NCI-H146 (cell line): ENCODE measurements at regions not wholly inside any gene's neighbourhood (a gene's known extent, or its start where the extent isn't known, plus 50 kb on each side); places are given as distances from the start of the nearest gene placed in this dataset.

Source experiments
- DNase-seq: peaks from one replicate; lab custom pipeline; 2025; lab: John Stamatoyannopoulos, UW

DNA sequence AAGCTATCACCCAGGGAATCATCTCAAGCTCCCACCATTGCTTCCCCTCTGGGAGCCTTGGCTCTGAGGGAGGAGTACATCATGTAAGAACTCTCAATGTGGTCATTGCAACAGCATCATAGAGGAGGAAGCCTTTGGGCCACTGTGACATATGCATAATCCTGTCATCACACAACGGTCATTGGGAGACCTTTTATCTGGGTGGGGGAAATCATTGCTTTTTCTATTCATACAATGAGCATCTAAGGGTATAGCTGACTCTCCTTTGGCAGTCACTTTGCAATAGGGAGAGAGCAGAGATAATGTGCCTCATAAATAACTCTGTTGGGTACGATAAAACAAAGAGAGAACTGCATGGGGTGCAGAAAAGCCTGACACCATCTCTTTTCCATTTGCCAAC is 155.2 kb upstream of the KCNIP4 start:
- no peak for DNase-seq

DNA sequence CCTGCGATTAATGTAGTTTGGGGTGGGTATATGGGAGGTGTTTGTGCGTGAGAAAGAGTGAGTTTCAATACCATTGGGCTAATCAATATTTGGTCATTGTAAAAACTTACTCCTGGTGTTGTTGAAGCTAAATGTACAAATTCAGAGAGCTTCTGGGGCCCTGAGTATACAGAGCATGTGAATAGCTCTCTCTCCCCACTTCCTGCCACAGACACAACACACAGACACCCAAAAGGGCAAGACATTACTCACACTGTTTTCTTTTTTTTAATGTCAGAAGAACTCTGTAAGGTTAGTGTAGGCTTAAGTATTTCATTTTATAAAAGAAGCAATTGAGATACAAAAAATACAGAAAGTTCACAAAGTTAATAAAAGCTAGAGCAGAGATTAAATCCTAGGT is 151.3 kb upstream of the KCNIP4 start:
- DNase-seq: no peak

DNA sequence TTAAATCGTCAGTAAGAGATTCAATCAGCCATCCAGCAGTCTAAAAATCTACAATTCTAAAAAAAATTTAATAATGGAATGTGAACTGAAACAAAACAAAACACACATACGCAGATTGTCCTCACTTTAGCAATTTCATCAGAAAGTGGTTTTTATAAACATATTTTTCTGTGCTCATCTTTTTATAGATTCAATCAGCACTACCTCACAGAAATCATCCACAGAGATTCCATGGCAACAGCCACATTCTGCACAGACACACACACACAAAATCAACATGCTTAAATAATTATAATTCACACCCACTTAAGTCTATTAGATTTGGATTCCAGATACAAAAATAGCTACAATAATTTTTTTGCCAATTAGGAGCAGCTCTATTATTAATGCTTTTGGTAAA is 149.0 kb upstream of the KCNIP4 start:
- DNase-seq: no peak

DNA sequence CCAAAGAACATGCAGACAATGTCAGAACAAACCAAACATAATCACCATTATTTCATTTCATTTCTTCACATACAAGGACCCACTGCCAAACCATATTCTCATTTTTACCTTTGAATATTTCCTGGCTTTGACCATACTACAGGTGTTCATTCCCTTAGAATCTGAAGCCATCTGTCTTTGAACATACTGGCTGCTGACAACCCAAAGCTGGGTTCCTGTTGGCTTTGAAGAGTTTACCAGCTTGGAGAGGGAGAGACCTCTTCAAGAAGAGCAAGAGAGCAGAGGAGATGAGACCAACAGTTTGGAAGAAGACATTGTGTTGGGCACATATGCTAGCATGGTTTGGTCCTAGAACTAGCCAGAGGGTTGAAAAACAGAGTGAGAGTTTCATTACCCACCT is 145.6 kb upstream of the KCNIP4 start:
- no peak for DNase-seq

DNA sequence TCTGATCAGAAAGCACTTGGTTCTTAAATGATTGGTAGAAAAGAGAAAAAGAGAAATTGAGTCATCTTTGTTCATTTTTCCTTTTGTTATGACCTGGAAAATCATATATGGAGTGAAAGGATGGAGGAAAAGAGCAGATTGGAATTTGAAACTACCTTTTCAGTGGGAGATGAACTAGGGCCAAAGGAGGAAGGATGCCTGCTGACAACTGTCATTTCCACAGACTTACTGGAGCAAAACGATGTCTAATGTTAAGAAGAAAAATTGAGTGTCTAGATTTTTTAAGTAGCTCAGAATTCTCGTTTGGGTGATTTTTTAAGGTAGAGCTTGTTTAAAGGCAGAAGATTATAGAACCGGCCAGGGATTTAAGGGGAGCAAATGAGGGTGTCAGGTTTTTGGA is 144.6 kb upstream of the KCNIP4 start:
- DNase-seq: no peak

DNA sequence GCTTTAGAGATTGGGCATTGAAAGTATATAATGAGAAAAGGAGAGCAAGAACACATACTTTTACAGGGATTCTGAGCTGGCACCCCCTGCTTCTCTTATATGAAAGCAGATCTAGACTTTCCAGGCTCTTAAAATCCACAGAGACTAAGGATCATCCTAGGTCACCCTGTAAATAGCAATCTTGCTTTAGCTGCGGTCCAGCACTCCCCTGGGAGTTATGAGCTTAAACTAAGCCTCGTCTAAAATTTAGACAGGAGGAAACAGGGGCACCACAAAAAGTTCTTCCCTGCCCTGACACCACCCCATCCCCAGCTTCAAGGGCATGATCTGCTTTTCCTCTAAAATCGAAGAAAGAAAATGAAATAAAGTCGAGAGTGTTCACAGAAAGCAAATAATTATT is 143.3 kb upstream of the KCNIP4 start:
- no peak for DNase-seq

DNA sequence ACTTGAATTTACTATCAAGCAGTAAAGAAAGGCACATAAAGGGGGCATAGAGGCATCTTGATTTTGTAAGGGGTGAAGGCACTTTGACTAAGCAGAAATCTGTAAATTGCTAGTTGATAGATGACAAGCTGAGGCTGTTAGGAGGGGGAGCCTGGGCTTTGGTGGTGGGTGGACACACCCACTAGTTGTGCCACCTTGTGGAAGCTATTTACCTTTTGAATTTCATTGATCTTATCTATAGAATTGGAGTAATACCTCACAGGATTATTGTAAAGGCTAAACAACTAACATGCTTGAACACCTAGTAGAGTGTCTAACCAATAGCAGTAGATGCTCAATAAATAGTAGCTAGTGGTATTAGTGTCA is 142.8 kb upstream of the KCNIP4 start:
- DNase-seq: no peak

DNA sequence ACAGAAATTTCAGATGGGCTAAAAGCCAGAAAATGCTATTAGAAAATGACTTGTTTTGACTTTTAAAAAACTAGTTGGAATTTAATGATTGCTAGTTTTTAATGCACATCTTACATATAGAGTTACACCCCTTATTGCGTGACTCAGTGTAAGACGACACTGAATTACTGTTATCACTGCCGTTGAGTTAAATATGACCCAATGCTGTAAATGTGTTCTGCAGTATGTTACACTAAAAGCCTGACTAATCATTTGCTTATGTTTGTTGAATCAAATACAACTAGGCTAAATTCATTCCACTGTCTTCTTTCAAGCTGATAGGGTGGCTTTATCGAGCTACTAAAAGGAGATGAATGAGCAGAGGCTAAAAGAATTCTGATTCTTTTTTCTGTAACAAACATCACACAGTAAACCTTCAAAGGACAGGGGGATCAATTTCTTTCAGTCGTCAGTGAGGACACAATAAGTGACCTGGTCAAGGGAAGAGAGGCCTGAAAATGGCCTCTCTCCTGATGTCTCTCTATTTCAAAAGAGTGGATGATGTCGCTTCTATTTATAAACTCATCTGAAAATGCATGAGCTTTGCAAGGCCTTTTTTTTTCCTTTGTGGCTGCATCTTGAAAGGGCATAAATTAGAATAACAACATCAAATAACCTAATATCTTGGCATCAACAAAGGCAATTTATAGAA is 142.2 kb upstream of the KCNIP4 start:
- DNase-seq: no peak

DNA sequence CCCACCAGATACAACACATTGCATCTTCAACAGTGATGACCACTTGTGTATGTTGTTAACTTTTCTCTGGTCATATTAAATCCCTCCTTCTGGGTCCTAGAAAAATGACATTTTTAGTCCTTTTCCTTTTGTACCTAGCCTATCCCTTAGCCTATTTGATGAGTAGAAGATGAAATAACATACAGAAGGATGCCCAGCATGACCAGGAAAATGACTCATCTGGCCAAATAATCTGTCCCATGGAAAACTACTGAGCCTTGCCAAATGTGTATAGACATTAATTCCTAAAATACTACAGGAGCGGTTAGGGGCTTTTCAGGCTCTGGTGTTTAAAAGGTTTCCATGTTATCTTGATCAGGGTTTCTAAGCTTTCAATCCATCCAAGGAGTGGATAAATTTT is 129.0 kb upstream of the KCNIP4 start:
- DNase-seq: no peak

DNA sequence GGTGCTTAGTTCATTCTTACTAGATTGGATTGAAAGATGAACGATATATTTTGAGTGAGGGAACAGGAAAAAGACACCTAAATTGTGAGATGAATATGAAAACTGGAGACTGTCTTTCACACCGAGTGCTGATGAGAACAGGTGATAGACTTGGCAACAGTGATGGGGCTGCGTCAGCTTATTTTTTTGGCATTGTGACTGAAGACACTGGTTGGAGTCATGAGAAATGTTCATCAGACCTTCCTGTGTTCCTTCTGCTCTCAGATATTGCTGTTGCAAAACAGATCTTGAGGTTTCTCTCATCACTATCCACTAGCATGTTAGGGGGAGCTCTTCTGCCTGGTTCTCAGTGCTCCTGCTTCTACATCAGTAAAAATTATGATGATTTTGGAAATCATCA is 124.2 kb upstream of the KCNIP4 start:
- no peak for DNase-seq

DNA sequence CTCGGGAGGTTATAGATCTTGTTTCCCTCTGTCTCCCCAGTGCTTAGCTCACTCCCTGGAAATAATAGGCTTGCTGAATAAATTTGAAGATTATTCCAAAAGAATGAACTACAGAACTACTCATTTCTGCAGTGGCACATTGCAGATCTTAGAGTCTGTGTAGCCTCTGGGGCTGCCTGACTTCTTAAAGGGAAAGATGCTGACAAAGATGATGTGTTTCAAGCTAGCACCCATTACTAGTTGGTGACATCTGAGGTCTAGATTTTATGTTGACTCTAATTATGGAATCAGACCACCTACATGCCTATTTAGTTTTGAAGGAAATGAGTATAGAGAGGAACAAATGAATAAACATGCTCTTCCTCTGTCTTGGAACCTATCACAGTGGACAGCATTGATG is 123.7 kb upstream of the KCNIP4 start:
- no peak for DNase-seq

DNA sequence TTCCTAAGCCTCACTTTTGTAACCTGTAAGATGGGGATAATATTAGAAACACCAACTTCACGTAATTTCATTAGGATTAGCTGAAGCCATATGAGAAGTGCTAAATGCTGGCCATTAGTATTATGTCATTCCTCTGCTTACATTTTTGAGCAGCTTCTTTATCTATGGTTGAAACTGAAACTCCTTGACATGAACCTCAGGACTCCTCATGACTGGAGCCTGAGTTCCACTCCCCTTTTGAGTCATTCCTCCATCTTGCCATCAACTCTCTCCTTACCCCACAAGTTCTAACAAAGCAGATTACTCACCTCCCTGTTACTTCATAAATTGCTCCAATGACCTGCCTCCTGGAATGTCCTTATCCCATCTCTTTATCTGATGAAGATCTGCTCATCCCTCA is 123.2 kb upstream of the KCNIP4 start:
- no peak for DNase-seq

DNA sequence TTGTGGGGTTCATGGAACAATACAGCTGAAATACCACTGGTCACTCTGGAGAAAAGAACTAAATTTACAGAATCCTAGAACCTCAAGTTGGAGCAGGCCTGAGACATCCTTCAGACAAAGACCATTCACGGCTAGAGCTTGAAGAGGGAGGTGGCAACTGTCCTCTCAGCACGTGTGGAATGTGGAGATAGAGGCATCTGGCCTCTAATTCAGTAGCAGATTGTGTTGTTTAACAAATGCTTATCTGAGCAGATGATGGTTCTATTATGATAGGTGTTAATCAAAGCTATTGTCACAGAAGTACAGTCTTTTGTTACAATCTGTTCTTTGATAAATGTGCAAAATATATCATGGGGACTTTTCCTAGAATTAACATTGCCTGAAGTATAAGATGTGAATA is 121.7 kb upstream of the KCNIP4 start:
- no peak for DNase-seq

DNA sequence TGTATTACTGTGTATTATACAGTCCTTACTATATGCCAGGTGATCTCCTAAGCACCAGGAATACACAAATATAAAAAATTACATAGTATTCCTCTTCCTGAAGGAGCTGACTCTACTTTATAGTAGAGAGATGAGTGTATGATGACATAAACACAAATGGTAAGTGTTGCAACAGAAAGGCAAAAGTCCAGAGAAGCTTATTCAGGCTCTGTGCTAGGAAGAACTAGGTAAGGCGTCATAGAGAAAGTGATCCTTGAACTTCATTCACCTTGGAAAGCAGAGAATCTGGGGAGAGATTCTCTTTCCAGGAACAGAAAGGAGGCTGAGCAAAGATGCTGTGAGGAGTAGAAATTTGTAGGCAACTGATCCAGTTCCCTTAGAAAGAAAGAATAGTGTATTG is 115.0 kb upstream of the KCNIP4 start:
- DNase-seq: no peak

DNA sequence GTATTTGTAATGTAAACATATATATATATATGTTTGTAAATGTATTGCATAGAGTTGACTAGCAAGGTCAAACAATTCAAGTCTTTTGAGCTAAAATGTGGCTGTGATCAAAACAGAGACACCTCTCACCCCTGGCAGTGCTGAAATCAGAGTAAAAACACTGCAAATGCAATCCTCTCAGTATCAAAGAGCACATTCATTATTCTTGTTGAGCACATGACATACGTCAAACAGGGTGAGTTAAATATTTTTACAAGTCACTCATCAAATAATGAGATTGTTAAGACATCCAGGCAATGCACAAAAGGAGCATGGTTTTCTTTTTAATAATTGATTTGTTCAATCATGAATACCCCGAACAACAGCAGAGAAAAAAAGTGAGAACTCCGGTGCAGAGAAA is 114.1 kb upstream of the KCNIP4 start:
- DNase-seq: no peak

DNA sequence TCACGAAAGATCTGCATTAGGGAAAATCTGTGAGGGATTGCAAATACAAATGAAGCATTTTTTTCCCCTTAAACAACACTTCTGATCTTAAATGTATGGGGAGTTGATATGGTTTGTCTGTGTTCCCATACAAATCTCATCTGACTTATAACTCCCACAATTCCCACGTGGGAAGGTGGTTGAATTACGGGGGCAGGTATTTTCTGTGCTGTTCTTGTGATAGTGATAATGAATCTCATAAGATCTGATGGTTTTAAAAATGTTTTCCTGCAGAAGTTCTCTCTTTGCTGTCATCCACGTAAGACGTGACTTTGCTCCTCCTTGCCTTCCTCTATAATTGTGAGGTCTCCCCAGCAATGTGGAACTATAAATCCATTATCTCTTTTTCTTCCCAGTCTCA is 107.4 kb upstream of the KCNIP4 start:
- no peak for DNase-seq

DNA sequence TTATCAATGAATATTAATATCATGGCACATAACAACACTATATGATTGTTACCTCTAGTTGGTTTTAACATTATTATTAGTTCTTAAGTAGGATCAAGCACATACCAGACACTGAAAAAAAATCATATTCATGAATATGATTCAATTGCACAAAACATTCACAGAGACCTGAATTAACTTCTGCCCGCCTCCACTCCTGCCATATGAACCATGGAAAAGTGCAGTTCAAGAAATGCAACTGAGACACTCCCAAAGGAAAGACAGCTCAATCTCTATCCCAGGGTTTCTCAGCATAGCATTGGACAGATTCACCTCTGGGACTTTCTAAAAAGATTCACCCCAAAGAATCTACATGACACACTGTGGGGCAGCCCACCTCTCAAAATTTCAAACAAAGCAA is 103.5 kb upstream of the KCNIP4 start:
- no peak for DNase-seq

DNA sequence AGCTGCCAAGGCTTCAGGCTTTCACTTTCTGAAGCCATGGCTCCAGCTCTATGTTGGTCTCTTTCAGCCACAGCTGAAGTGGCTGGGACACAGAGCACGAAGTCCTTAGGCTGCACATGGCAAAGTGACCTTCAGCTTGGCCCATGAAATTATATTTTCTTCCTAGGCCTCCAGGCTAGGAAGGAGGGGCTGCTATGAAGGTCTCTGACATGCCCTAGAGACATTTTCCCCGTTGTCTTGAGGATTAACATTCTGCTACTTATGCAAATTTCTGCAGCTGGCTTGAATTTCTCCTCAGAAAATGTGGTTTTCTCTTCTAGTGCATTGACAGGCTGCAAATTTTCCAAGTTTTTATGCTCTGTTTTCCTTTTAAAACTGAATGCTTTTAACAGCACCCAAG is 99.8 kb upstream of the KCNIP4 start:
- no peak for DNase-seq

DNA sequence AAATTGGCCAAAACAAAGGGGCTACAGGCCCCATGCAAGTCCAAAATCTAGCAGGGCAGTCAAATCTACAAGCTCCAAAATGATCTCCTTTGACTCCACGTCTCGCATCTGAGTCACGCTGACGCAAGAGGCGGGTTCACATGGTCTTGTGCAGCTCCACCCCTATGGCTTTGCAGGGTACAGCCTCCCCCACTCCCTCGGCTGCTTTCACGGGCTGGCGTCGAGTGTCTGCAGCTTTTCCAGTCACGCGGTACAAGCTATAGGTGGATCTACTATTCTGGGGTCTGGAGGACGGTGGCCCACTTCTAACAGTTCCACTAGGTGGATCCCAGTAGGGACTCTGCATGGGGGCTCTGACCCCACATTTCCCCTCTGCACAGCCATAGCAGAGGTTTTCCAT is 99.2 kb upstream of the KCNIP4 start:
- DNase-seq: no peak

DNA sequence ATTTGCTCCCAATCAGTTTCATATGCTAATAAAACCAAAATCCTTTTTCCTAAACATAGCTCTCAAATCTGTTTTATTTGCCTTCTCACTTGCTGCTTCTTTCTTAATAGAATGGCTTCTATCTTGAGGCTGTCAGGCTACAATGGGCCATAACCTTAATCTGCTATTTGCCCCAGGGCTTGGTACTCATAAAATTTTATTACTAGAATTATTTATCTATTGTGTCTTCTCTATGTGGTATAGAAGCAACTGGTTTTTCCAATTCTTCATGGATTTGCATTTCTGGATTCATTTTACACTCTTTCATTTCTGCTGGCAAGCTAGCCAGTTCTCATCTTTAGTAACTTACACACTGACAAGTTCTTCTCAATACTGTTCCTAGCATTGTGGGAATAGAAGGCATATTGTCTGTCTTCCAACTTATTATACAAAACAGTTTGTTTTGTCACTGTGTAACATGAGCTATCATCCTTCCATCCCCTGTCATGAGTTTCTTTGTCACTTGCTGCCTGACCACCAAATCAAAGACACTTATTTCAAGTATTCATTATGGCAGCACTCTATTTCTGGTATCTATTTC is 96.6 kb upstream of the KCNIP4 start:
- no peak for DNase-seq

DNA sequence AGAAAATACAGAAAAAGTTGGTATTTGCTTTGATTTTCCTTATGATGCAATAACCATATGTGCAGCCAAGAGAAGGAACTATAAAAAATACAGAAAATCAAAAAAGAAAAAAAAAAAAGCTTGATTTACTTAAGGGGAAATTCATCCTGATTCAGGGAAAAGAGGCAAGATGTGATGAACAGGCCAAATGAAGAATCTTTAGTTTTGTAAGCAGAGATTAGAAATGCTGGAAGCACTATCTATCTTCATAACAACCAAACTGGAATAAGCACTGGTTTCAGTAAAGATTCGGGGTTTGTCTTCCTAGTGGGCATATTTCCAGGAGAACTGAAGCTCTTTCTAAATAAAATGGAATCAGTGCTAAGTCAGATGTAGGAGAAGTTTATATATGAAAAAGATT is 82.9 kb upstream of the KCNIP4 start:
- DNase-seq: no peak

DNA sequence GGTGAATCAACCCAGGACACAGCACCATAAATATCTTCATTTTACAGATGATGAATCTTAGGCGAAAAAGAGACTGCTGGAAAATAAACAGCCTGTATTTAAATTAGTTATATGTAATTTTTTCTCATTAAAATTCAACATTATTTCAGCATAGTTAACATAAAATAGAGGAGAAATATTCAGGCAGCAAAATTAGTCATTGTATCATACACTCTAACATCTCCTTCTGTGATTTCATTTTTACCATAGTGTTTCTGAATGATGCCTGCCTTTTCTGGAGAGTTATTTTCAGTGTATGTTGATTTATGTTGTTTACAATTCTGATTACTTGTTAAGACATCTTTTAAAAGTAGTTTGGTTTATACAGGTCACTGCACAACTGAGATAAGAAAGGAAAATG is 82.3 kb upstream of the KCNIP4 start:
- no peak for DNase-seq

DNA sequence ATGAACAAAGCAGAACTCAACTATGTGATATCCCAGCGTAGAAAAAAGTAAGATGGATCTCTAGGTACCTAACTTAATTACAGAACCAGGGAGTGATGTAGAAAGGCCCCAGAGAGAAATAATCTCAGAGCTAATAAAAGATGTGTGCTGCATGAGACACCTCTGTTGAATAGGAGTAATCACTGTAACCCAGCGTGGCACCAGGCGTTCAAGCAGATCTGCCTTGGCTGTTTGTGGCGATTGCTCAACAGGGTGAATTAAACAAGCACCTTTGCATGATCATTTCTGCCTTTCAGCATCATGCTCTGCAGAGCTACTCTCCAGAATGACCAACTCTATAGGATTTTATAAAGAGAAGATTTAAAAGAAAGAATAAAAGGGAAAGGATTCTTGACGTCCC is 81.7 kb upstream of the KCNIP4 start:
- DNase-seq: peak; percentile 66

DNA sequence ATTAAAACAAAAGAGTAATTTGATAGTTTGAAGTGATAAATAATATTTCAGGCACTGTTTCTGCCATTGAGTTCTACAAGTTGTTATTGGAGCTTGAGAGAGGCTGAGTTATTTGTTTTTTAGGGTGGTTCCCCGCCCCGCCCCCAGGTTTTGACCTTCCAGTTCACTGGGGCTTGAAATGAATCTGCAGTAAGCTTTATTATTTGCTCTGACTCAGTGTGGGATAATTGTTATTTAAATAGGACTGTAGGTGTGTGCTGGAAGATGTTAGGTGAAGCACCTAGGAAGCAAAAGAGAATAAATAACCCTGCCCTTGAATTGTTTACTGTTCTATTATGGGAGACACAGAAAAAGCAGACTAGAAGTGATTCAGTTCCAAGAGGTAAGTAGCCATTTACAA is 81.2 kb upstream of the KCNIP4 start:
- DNase-seq: peak; percentile 78

DNA sequence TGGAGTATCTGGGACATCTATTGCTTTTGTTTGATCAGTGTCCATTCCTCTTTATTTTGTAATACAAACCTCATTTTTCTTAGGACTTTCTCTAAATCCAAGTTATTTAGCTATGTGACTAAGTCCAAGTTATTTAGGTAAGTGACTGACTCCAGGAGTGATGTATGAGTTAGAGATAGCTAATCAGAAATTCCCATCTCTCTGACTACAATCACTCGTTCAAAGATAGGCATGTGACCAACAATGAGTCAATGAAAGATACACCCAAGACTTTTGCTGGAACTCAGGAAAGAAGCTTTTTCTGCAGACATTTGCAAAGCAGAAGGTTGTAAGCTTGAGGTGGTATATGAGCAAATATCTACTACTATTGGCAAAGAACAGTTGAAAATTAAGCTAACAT is 72.5 kb upstream of the KCNIP4 start:
- no peak for DNase-seq
